NT2/D1 (cell line): ENCODE measurements at regions not wholly inside any gene's neighbourhood (a gene's known extent, or its start where the extent isn't known, plus 50 kb on each side); places are given as distances from the start of the nearest gene placed in this dataset.
"Not testable (repeated sequence)": the region's sequence is repeated elsewhere in the genome, so short reads cannot be mapped to it uniquely, and the experiment has no call there.

Experiments
- DNase-seq: peaks from one replicate; pipeline ENCODE4 v3.0.0-alpha.2; 2011; ENCODE audit warnings: low read depth, low spot score
- H3K27me3 ChIP-seq: 2 replicates; pipeline ENCODE4 v1.6.0; 2011; ENCODE audit warnings: mild to moderate bottlenecking; ENCODE audit not compliant: insufficient read length, insufficient read depth
- H3K36me3 ChIP-seq: 2 replicates; pipeline ENCODE4 v1.6.1; 2011; ENCODE audit warnings: mild to moderate bottlenecking, low read length, mixed read lengths; ENCODE audit not compliant: insufficient read depth, insufficient read length
- H3K4me1 ChIP-seq: 2 replicates; pipeline ENCODE4 v1.5.1; 2011; ENCODE audit not compliant: insufficient read depth, insufficient read length
- H3K4me3 ChIP-seq: 2 replicates; pipeline ENCODE4 v1.5.1; 2011; ENCODE audit warnings: low read depth; ENCODE audit not compliant: insufficient read length
- H3K9ac ChIP-seq: 2 replicates; pipeline ENCODE4 v1.6.0; 2011; ENCODE audit warnings: low read depth; ENCODE audit not compliant: insufficient read length
- H3K9me3 ChIP-seq: 2 replicates; pipeline ENCODE4 v1.5.1; 2011; ENCODE audit warnings: mild to moderate bottlenecking, low read length; ENCODE audit not compliant: insufficient read depth
- SUZ12 ChIP-seq: IDR thresholded peaks from 2 replicates; pipeline ENCODE4 v1.6.1; 2011; ENCODE audit not compliant: insufficient read length, insufficient read depth; ENCODE audit errors: extremely low read depth
- YY1 ChIP-seq: IDR thresholded peaks from 2 replicates; pipeline ENCODE4 v1.6.1; 2011; ENCODE audit not compliant: insufficient read length, insufficient read depth
- ZNF274 ChIP-seq: IDR thresholded peaks from 2 replicates; pipeline ENCODE4 v1.6.1; 2011; ENCODE audit warnings: mild to moderate bottlenecking, low read depth, low read length

DNA sequence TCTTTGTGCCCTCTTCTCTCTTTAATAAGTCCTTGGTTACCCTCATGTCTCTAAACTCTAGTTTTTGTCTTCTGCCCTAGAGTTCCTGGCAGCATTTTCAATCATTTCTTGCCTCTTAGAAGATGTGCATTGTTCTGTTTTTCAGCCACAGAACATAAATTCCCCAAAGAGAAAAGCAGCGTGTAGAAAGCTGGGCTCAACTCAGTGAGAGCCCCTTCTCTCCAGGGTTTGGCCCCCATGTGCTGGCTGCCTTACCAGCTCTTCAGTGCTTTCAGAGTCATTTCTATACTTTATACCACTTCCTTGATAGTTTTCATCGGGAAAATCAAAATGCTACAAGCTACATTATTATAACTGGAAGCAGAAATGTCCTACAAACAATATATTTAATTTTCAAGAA lies 369.1 kb upstream of the GRM7 start:
- no peak for DNase-seq
- TF ChIP-seq YY1 (no peak), ZNF274 (no peak), SUZ12 (no peak)
- Histone ChIP-seq H3K27me3 (no peaks in the 10 kb centered on the region), H3K9ac (no peak overlapping the region), H3K9me3 (peaks cover 24% of the 10 kb centered on the region; the same call in 1 of the 2 replicates), H3K36me3 (peaks cover 32% of the 10 kb centered on the region), H3K4me3 (peak overlapping the region; percentile 56), H3K4me1 (no peaks in the 10 kb centered on the region)

DNA sequence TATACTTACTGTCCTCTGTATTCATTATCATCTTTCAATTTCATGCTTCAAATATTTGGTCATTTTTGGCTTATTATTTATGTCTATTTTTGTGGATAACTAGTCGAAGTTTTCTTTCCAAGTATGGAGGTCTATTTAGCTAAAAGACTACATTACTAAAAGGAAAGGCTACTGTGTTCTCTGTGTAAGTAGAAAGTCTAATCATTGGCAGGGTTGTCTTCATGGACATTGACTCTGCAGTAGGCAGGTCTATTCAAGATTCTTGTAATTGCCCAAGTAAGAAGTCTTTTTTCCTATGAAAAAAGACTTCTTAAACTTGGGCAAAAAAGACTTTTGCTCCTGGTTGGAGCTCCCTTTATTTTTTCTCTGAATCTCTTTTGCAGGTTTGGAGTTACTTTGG lies 368.6 kb upstream of the GRM7 start:
- no peak overlapping the region for H3K4me3 ChIP-seq
- no peaks in the 10 kb centered on the region for H3K27me3 ChIP-seq
- no peak for TF ChIP-seq SUZ12
- no peak for TF ChIP-seq ZNF274
- TF ChIP-seq YY1 = no peak
- DNase-seq = no peak
- no peaks in the 10 kb centered on the region for H3K4me1 ChIP-seq
- H3K36me3 ChIP-seq = peaks cover 34% of the 10 kb centered on the region
- no peak overlapping the region for H3K9ac ChIP-seq
- peaks cover 26% of the 10 kb centered on the region; the same call in 1 of the 2 replicates for H3K9me3 ChIP-seq

DNA sequence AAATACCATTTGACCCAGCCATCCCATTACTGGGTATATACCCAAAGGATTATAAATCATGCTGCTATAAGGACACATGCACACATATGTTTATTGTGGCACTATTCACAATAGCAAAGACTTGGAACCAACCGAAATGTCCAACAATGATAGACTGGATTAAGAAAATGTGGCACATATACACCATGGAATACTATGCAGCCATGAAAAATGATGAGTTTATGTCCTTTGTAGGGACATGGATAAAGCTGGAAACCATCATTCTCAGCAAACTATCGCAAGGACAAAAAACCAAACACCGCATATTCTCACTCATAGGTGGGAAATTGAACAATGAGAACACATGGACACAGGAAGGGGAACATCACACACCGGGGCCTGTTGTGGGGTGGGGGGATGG lies 362.0 kb upstream of the GRM7 start:
- H3K36me3 ChIP-seq = peaks cover 25% of the 10 kb centered on the region
- not testable (repeated sequence) for H3K4me1 ChIP-seq, DNase-seq, H3K4me3 ChIP-seq, H3K9ac ChIP-seq, H3K27me3 ChIP-seq
- H3K9me3 ChIP-seq = peaks cover 11% of the 10 kb centered on the region; the same call in 1 of the 2 replicates

DNA sequence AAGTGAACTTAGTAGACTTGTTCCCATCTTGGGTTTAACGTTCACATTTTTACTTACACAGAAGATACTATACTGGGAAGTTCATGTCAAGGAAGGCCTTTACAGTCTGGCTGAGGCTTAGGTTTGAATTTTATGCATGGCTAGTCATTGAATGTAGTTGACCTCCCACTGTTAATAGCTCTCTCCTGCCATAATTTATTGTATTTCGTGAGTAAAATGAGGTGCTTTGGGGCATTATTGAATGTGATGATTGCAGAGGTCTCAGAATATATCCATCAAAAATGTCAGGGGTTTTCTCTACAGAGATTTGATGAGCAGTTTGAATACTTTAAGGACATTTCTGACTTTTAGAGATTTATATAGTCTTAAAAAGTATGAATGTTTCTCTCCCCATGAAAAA lies 356.6 kb upstream of the GRM7 start:
- Histone ChIP-seq H3K27me3 (no peaks in the 10 kb centered on the region), H3K36me3 (peaks cover 6% of the 10 kb centered on the region), H3K9me3 (0 out of 2 replicates have a peak, but pooled peaks cover 5% of the 10 kb centered on the region), H3K9ac (no peak overlapping the region), H3K4me3 (no peak overlapping the region), H3K4me1 (no peaks in the 10 kb centered on the region)
- DNase-seq = no peak
- TF ChIP-seq ZNF274 = no peak
- TF ChIP-seq YY1 = no peak
- TF ChIP-seq SUZ12 = no peak

DNA sequence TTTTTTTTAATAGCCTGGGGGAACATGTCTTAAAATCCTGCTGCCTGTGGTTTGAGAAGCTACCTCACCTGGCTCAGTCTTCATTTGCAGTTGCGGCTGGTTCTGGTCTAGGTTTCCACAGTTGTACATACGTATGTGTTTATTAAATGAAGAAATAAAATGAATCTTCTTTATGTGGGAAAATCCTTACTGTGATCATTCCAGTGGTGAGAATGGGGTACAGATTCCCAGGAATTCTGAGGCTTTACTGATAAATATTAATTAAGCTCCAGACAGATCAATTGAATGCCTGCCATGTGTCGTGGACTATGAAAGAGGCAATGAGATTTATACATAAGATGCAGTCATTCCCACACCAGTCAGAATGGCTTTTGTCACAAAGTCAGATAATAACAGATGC lies 356.1 kb upstream of the GRM7 start:
- TF ChIP-seq YY1 (no peak), ZNF274 (no peak), SUZ12 (no peak)
- H3K36me3 ChIP-seq = peaks cover 6% of the 10 kb centered on the region
- 0 out of 2 replicates have a peak, but pooled peaks cover 5% of the 10 kb centered on the region for H3K9me3 ChIP-seq
- H3K4me1 ChIP-seq = no peaks in the 10 kb centered on the region
- no peak for DNase-seq
- no peak overlapping the region for H3K4me3 ChIP-seq
- no peaks in the 10 kb centered on the region for H3K27me3 ChIP-seq
- no peak overlapping the region for H3K9ac ChIP-seq

DNA sequence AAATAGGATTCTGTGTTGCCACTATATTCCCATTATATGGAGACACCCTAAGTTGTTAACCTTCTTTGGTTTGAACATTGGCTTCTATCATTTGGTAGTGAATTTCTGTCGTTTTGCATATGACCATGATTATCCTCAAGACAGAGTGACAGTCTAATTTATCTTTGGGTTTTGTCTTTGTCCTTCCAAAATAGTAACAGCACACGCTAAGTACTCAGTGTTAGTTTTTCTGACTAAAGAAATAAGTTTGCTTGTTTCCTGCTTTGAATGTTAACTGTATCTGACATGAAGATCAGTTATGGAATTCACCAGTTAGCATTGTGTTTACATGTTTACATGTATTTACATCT lies 352.5 kb upstream of the GRM7 start:
- no peaks in the 10 kb centered on the region for H3K4me1 ChIP-seq
- DNase-seq = no peak
- TF ChIP-seq YY1 (no peak), SUZ12 (no peak), ZNF274 (no peak)
- H3K36me3 ChIP-seq = peaks cover 13% of the 10 kb centered on the region
- H3K9ac ChIP-seq = no peak overlapping the region
- H3K9me3 ChIP-seq = 0 out of 2 replicates have a peak, but pooled peaks cover 5% of the 10 kb centered on the region
- H3K27me3 ChIP-seq = no peaks in the 10 kb centered on the region
- no peak overlapping the region for H3K4me3 ChIP-seq

DNA sequence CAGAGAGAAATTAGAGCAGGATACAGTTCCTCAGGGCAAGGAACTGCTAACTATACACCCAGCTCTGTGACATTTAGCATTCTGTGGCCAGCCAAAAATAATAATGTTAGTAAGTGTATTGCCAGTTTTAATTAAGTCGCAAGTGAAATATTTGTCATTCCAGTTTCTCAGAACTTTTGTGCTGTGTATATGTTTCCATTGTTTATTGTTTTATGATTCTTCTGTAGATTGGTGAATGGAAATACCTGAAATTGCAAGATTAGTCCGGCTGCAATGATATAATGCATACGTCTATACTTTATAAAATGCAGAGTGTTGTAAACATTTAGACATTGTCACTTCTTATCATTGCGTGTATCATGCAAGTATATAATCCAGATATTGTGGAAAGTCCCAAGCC lies 351.3 kb upstream of the GRM7 start:
- no peaks in the 10 kb centered on the region for H3K27me3 ChIP-seq
- H3K4me3 ChIP-seq = no peak overlapping the region
- H3K9me3 ChIP-seq = no peaks in the 10 kb centered on the region
- no peak overlapping the region for H3K9ac ChIP-seq
- peaks cover 13% of the 10 kb centered on the region for H3K36me3 ChIP-seq
- DNase-seq = no peak
- no peaks in the 10 kb centered on the region for H3K4me1 ChIP-seq
- TF ChIP-seq YY1 (no peak), SUZ12 (no peak), ZNF274 (no peak)

DNA sequence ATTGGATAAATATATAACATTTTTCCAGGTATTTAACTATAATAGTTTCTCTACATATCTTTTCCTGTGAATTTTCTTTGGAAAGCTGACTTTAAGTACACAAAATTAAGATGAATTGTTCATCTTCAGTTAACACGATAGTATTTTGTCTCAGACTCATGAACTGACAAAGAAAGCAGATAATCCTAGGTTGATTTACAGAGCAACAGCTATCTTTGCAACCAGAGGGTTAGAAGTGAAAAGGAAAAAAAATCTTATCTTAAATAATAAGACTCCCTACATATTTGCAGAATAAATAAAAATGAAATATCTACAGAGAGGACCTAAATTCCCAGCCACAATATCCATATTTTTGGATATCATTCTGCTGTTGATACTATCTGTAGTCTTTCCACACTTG lies 350.2 kb upstream of the GRM7 start:
- Histone ChIP-seq H3K36me3 (peaks cover 13% of the 10 kb centered on the region), H3K27me3 (no peaks in the 10 kb centered on the region), H3K9me3 (no peaks in the 10 kb centered on the region), H3K9ac (no peak overlapping the region), H3K4me1 (no peaks in the 10 kb centered on the region), H3K4me3 (no peak overlapping the region)
- TF ChIP-seq YY1 = no peak
- no peak for TF ChIP-seq SUZ12
- no peak for TF ChIP-seq ZNF274
- DNase-seq = no peak
